ENCODE measurements at regions not wholly inside any gene's neighbourhood (a gene's known extent, or its start where the extent isn't known, plus 50 kb on each side); places are given as distances from the start of the nearest gene placed in this dataset.

- no peaks in the 10 kb centered on the region for H3K4me1 Mint-ChIP-seq
- DNase-seq (no peak), ATAC-seq (no peak)
- no peak overlapping the region for H3K27ac Mint-ChIP-seq
- no peaks in the 10 kb centered on the region for H3K36me3 Mint-ChIP-seq (ENCODE audit: low read depth)
- H3K9me3 ChIP-seq (ENCODE audit: control insufficient read depth, low read length, poor library complexity, severe bottlenecking), result no peaks in the 10 kb centered on the region
- H3K27me3 Mint-ChIP-seq, result no peaks in the 10 kb centered on the region
- no peak overlapping the region for H3K4me3 Mint-ChIP-seq
Observed at GRCh38 chr18:42418121-42418520, 463.1 kb downstream of the PIK3C3 start.

GRCh38 chr18:42425025-42425424 lies 470.0 kb downstream of the PIK3C3 start:
- ATAC-seq (no peak), DNase-seq (no peak)
- no peaks in the 10 kb centered on the region for H3K4me1 Mint-ChIP-seq
- H3K9me3 ChIP-seq (ENCODE audit: control insufficient read depth, low read length, poor library complexity, severe bottlenecking), result no peaks in the 10 kb centered on the region
- H3K27ac Mint-ChIP-seq, result no peak overlapping the region
- no peaks in the 10 kb centered on the region for H3K27me3 Mint-ChIP-seq
- H3K36me3 Mint-ChIP-seq (ENCODE audit: low read depth), result no peaks in the 10 kb centered on the region
- no peak overlapping the region for H3K4me3 Mint-ChIP-seq

DNA sequence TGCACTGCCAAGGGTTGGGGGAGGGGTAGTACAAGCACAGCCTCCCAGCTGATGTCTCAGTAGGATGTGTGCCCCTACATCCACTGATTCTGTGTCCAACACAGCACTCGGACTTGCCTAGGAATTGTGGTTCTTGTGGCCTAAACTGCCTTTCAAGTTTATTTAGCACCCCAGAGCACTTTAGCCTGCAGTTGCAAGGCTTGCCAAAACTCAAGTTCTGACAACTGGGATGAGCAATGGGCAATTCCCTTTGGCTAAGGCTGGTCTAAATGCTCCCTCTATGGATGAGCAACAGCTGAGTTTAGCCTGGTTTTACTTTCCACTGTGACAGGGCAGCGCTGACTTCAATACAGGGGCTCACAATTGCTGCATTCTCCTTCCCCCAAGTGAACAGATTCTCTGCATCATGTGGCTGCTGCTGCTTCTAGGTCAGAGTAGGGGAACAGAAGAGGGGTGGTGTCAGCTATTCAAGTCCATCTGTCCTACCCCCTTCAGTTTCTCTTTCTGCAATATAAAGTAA lies 471.5 kb downstream of the PIK3C3 start:
- no peaks in the 10 kb centered on the region for H3K9me3 ChIP-seq (ENCODE audit: control insufficient read depth, low read length, poor library complexity, severe bottlenecking)
- Mint-ChIP-seq H3K27ac (no peak overlapping the region), H3K4me3 (no peak overlapping the region), H3K27me3 (no peaks in the 10 kb centered on the region), H3K36me3 (ENCODE audit: low read depth) (no peaks in the 10 kb centered on the region), H3K4me1 (no peaks in the 10 kb centered on the region)
- ATAC-seq (no peak), DNase-seq (no peak)

DNA sequence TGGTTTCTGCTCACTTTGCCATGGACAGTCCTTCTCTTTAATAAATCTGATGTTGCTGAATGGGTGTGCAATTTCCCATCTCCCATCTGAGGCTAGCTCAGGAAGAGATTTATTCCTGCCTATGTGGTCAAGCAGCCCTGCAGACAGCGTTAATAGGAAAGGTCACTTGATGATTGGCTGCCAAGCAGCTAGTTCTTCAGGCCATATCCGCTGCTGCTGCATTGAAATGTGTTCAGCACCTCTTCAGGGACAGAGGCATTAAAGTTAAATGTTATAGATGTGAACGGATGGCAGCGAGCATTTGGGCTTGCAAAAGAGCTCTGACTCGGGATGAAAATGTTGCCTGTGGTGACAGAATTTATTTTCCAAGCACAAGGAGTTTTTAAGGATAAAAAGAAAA lies 474.2 kb downstream of the PIK3C3 start:
- H3K4me1 Mint-ChIP-seq, result no peaks in the 10 kb centered on the region
- H3K36me3 Mint-ChIP-seq (ENCODE audit: low read depth), result peaks cover 2% of the 10 kb centered on the region

GRCh38 chr18:42436222-42436765 lies 481.3 kb downstream of the PIK3C3 start:
- DNase-seq (no peak), ATAC-seq (no peak)
- H3K36me3 Mint-ChIP-seq (ENCODE audit: low read depth), result peaks cover 2% of the 10 kb centered on the region
- H3K4me1 Mint-ChIP-seq, result no peaks in the 10 kb centered on the region
- no peaks in the 10 kb centered on the region for H3K27me3 Mint-ChIP-seq
- no peak overlapping the region for H3K4me3 Mint-ChIP-seq
- H3K27ac Mint-ChIP-seq, result no peak overlapping the region
- H3K9me3 ChIP-seq (ENCODE audit: control insufficient read depth, low read length, poor library complexity, severe bottlenecking), result no peaks in the 10 kb centered on the region

More for the DNA sequence above, 474.2 kb downstream of the PIK3C3 start:
- DNase-seq, result no peak
- H3K4me3 Mint-ChIP-seq, result no peak overlapping the region
- H3K27me3 Mint-ChIP-seq, result no peaks in the 10 kb centered on the region
- H3K27ac Mint-ChIP-seq, result no peak overlapping the region
- no peaks in the 10 kb centered on the region for H3K9me3 ChIP-seq (ENCODE audit: control insufficient read depth, low read length, poor library complexity, severe bottlenecking)
- no peak for ATAC-seq

- no peaks in the 10 kb centered on the region for H3K27me3 Mint-ChIP-seq
- peaks cover 2% of the 10 kb centered on the region for H3K36me3 Mint-ChIP-seq (ENCODE audit: low read depth)
- ATAC-seq, result no peak
- no peak overlapping the region for H3K27ac Mint-ChIP-seq
- no peak overlapping the region for H3K4me3 Mint-ChIP-seq
- H3K9me3 ChIP-seq (ENCODE audit: control insufficient read depth, low read length, poor library complexity, severe bottlenecking), result no peaks in the 10 kb centered on the region
- DNase-seq, result no peak
- H3K4me1 Mint-ChIP-seq, result no peaks in the 10 kb centered on the region
Observed at GRCh38 chr18:42437001-42437400, 482.0 kb downstream of the PIK3C3 start.

- no peaks in the 10 kb centered on the region for H3K9me3 ChIP-seq (ENCODE audit: control insufficient read depth, low read length, poor library complexity, severe bottlenecking)
- H3K4me1 Mint-ChIP-seq, result no peaks in the 10 kb centered on the region
- H3K36me3 Mint-ChIP-seq (ENCODE audit: low read depth), result peaks cover 2% of the 10 kb centered on the region
- ATAC-seq (no peak), DNase-seq (no peak)
- H3K27me3 Mint-ChIP-seq, result no peaks in the 10 kb centered on the region
- H3K27ac Mint-ChIP-seq, result no peak overlapping the region
- H3K4me3 Mint-ChIP-seq, result no peak overlapping the region
Observed at GRCh38 chr18:42437646-42438045, 482.6 kb downstream of the PIK3C3 start.

- H3K27me3 Mint-ChIP-seq, result no peaks in the 10 kb centered on the region
- DNase-seq (no peak), ATAC-seq (no peak)
- H3K4me3 Mint-ChIP-seq, result no peak overlapping the region
- H3K9me3 ChIP-seq (ENCODE audit: control insufficient read depth, low read length, poor library complexity, severe bottlenecking), result peaks cover 4% of the 10 kb centered on the region
- H3K27ac Mint-ChIP-seq, result no peak overlapping the region
- no peaks in the 10 kb centered on the region for H3K4me1 Mint-ChIP-seq
- no peaks in the 10 kb centered on the region for H3K36me3 Mint-ChIP-seq (ENCODE audit: low read depth)
Observed at GRCh38 chr18:42442656-42443055, 487.6 kb downstream of the PIK3C3 start.

- Mint-ChIP-seq H3K36me3 (ENCODE audit: low read depth) (no peaks in the 10 kb centered on the region), H3K4me3 (no peak overlapping the region), H3K27me3 (no peaks in the 10 kb centered on the region), H3K27ac (no peak overlapping the region), H3K4me1 (no peaks in the 10 kb centered on the region)
- ATAC-seq, result no peak
- peaks cover 4% of the 10 kb centered on the region for H3K9me3 ChIP-seq (ENCODE audit: control insufficient read depth, low read length, poor library complexity, severe bottlenecking)
- DNase-seq, result no peak
Observed at GRCh38 chr18:42444349-42444748, 489.3 kb downstream of the PIK3C3 start.

DNA sequence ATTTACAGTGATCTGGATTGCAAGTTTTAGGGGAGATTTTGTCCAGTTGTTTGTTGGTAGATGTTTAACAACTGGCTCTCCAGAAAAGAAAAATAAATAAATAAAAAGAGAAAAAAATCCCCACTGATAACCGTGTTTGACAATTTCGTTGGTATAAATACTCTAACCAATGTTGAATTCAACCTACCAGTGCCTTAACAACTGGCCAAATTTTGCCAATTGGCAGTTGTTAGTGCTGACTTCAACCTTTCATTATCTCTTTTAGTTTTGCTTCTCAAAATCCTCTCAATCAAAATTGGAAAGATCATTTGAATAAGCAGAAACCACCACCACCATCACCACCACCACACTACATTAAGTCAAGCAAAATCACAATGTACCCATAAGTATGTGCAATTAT lies 490.3 kb downstream of the PIK3C3 start:
- H3K4me1 Mint-ChIP-seq, result no peaks in the 10 kb centered on the region

GRCh38 chr18:42446195-42446594 lies 491.2 kb downstream of the PIK3C3 start:
- peaks cover 5% of the 10 kb centered on the region for H3K9me3 ChIP-seq (ENCODE audit: control insufficient read depth, low read length, poor library complexity, severe bottlenecking)
- DNase-seq (no peak), ATAC-seq (no peak)
- Mint-ChIP-seq H3K4me1 (no peaks in the 10 kb centered on the region), H3K4me3 (no peak overlapping the region), H3K27me3 (no peaks in the 10 kb centered on the region), H3K27ac (no peak overlapping the region), H3K36me3 (ENCODE audit: low read depth) (no peaks in the 10 kb centered on the region)

More for the DNA sequence above, 490.3 kb downstream of the PIK3C3 start:
- H3K9me3 ChIP-seq (ENCODE audit: control insufficient read depth, low read length, poor library complexity, severe bottlenecking), result peaks cover 4% of the 10 kb centered on the region
- ATAC-seq (no peak), DNase-seq (no peak)
- H3K27me3 Mint-ChIP-seq, result no peaks in the 10 kb centered on the region
- H3K36me3 Mint-ChIP-seq (ENCODE audit: low read depth), result no peaks in the 10 kb centered on the region
- H3K27ac Mint-ChIP-seq, result no peak overlapping the region
- H3K4me3 Mint-ChIP-seq, result no peak overlapping the region

GRCh38 chr18:42447688-42448087 lies 492.7 kb downstream of the PIK3C3 start:
- H3K27me3 Mint-ChIP-seq, result no peaks in the 10 kb centered on the region
- no peak for DNase-seq
- H3K36me3 Mint-ChIP-seq (ENCODE audit: low read depth), result no peaks in the 10 kb centered on the region
- no peak for ATAC-seq
- peaks cover 6% of the 10 kb centered on the region for H3K9me3 ChIP-seq (ENCODE audit: control insufficient read depth, low read length, poor library complexity, severe bottlenecking)
- no peak overlapping the region for H3K27ac Mint-ChIP-seq
- no peaks in the 10 kb centered on the region for H3K4me1 Mint-ChIP-seq
- H3K4me3 Mint-ChIP-seq, result no peak overlapping the region

- Mint-ChIP-seq H3K27ac (no peak overlapping the region), H3K4me3 (no peak overlapping the region), H3K27me3 (no peaks in the 10 kb centered on the region), H3K36me3 (ENCODE audit: low read depth) (no peaks in the 10 kb centered on the region), H3K4me1 (no peaks in the 10 kb centered on the region)
- ATAC-seq, result no peak
- DNase-seq, result no peak
- H3K9me3 ChIP-seq (ENCODE audit: control insufficient read depth, low read length, poor library complexity, severe bottlenecking), result no peaks in the 10 kb centered on the region
Observed at GRCh38 chr18:42458226-42458625, 503.2 kb downstream of the PIK3C3 start.

GRCh38 chr18:42459873-42460272 lies 504.8 kb downstream of the PIK3C3 start:
- DNase-seq, result no peak
- H3K9me3 ChIP-seq (ENCODE audit: control insufficient read depth, low read length, poor library complexity, severe bottlenecking), result no peaks in the 10 kb centered on the region
- no peaks in the 10 kb centered on the region for H3K36me3 Mint-ChIP-seq (ENCODE audit: low read depth)
- H3K27ac Mint-ChIP-seq, result no peak overlapping the region
- H3K27me3 Mint-ChIP-seq, result no peaks in the 10 kb centered on the region
- ATAC-seq, result no peak
- H3K4me3 Mint-ChIP-seq, result no peak overlapping the region
- no peaks in the 10 kb centered on the region for H3K4me1 Mint-ChIP-seq

Measured in T-helper 17 cell (primary cell).